HG03280 (cell line): ENCODE measurements at regions not wholly inside any gene's neighbourhood (a gene's known extent, or its start where the extent isn't known, plus 50 kb on each side); places are given as distances from the start of the nearest gene placed in this dataset.

Experiments used
- ATAC-seq: cut with Tn5 transposase; IDR thresholded peaks from one replicate; pipeline ENCODE4 v1.9.1; 2021; ENCODE audit warnings: mild to moderate bottlenecking, moderate library complexity; ENCODE audit not compliant: unreplicated experiment

DNA sequence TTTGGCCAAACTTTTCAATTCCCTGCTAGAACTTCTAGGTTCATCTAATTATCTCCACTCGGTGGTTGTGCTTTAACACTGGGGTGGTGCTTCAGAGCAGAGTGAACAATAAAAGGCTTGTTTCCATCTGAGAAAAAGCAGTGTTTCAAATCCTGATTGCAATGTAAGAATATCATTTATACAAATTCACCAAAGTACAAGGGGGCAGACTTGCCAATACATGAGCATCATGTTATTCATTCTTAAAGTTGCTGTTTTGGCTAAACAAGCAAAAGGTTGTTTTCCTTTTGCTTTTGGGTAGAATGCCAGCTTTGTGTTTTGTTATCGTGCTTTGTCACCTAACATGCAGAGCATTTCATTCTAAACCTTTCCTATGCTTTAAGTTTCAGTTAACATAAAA lies 78.5 kb upstream of the UBAC2 start:
- ATAC-seq, result no peak

DNA sequence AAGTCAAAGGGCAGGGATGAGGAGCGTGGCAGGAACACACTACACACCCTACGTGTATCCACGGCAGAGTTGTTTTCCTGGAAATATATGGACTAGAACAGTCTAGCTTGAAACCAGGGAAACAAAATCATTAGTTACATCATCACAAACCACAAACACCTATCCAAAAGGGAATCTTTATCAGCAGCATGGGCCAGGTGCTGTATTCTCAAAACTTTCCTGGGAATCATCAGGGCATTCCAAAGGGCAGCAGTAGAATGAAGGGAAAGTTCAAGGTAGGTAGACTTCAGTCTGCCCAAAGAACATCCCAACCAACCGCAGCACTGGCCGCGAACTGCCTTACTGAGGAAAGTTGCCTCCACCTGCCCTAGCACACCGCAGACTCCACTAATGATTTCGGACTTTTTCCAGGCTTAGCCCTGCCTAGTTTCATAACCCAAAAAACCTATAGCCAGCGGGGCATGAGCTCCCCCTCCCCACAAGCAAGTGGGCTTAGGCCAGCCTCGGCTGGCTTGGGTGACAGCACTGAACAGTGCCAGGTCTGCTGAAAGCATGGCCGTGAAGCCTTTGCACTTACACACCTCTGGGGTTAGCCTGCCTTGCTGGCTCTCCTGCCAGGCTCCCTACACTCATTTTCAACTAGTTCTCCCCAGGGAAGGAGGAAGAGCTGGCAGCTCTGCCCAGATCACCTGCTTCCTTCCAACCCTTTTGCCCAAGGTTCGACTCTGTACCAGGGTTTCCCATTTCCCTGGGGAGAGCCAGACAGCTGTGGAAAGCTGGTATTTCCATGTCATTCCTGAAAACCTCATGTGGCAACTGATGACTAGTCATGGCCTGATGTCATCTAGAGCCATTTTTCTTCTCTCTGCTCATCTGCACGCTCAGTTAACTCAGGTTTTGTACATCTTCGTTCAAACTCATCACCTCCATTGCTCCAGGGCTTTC lies 77.3 kb upstream of the UBAC2 start:
- ATAC-seq, result no peak

DNA sequence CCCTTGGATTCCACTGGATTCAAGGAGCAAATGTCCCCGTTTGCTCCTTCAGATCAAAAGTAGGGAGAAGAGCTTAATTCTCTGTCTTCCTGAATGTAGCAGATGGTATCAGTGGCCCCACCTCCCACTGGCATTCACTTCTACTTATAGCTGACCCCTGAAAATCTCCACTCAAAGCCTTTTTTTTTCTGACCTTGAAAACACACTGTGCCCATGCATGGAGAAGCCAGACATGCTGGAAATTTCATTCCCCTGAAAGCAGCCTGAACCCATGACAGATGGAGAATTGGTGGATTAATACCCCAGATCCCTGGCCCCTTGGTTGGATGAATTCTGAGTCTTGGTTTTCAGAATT lies 76.6 kb upstream of the UBAC2 start:
- ATAC-seq, result no peak

DNA sequence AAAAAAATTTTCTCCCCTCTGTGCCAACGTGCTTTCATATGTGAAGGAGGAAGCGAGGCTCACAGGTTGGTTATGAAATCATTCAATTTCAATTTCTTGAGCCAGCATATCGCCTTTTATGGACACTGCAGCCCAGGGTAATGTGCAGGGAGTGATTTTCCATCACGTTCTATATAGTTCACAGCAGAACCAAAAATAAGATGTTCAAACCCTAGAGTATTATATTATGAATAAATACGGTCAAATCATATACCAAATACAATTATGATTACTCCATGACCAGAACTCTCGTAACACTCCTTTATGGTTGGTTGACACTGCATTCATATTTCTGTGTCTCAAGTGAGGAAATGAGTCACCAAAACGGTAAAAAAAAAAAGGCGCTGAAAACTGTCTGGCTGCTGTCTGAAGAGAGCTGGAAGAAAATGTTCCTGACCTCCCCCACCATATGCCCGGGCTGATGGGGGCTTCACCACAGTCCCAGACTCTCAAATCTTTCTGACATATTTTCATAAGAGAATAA lies 75.8 kb upstream of the UBAC2 start:
- ATAC-seq, result peak; percentile 63

DNA sequence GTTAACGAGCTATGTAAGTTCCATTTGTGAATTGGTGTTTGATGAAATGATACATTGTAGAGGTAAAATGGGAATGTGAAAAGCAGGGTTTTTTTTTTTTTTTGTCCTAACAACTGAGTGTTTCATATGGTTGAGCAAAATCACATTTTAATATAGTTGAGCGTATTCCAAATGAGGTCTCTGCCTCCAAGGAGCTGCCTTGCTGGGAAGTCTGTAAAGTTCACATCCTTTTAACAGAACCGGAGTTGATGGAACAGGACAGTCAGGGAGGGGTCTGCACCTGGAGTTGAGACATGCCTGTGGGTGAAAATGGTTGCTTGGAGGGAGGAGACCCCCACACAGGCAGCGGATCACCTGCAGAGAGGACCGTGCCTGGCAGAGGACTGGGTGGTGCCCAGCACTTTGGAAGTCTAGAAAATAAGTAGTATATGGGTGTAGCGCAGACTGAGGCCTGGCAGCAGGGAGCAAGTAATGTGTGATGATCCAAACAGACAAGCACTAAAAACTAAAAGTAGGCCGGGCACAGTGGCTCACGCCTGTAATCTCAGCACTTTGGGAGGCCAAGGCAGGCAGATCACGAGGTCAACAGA lies 75.2 kb upstream of the UBAC2 start:
- no peak for ATAC-seq

DNA sequence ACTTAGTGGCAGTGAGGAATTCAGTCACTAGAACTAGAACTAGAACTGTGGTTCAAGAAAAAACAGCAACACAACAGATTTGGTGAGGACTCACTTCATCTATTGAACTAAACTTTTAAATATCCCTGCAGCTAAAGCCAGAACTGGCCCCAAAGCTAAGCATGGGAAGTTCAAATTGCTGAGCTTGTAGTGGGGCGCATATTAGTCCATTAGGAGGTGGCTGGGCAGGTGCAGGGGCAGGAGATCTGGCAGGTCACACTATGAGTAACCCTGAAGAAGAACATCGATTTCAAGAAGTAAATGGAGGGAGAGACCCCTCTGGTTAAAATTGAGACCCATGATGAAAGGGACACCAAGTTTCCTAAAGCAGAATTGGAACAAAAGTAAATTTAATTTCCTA lies 73.8 kb upstream of the UBAC2 start:
- ATAC-seq, result no peak

DNA sequence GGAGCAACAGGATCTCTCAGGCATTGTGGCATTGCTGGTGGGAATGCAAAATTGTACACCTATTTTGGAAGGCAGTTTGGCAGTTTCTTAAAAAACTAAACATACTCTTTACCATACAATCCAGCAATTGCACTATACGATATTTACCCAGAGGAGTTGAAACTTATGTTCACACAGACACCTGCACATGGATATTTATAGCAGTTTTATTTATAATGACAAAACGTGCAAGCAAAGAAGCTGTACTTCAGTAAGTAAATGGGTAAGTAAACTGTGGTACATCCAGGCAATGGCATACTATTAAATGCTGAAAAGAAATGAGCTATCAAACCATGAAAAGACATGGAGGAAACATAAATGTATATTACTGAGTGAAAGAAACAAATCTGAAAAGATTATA lies 71.6 kb upstream of the UBAC2 start:
- ATAC-seq, result no peak

DNA sequence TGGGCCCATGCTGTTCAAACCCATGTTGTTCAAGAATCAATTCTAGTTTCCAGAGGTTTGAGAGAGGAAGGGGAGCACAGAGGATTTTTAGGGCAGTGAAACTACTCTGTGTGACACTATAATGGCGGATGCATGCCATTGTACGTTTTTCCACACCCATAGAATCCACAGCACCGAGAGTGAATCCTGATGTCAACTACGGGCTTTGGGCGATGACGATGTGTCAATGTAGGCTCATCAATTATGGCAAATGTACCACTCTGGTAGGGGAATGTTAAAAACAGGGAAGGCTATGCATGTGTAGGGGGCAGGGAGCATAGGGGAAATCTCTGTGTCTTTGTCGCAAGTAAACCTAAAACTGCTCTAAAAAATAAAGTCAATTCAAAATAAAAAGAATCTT lies 70.7 kb upstream of the UBAC2 start:
- no peak for ATAC-seq

DNA sequence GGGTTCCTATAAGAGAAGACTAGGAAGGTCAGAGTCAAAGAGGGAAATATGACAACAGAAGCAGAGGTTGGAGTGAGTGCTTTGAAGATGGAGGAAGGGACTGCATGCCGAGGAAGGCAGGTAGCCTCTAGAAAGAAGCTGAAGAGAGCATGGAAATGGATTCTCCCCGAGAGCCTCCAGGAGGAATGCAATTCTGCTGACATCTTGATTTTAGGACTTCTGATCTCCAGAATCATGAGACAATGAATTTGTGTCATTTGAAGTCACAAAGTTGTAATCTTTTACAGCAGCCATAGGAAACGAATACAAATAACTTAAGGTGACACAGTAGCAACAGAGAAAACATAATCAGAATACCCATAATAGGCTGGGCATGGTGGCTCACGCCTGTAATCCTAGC lies 69.2 kb upstream of the UBAC2 start:
- no peak for ATAC-seq

DNA sequence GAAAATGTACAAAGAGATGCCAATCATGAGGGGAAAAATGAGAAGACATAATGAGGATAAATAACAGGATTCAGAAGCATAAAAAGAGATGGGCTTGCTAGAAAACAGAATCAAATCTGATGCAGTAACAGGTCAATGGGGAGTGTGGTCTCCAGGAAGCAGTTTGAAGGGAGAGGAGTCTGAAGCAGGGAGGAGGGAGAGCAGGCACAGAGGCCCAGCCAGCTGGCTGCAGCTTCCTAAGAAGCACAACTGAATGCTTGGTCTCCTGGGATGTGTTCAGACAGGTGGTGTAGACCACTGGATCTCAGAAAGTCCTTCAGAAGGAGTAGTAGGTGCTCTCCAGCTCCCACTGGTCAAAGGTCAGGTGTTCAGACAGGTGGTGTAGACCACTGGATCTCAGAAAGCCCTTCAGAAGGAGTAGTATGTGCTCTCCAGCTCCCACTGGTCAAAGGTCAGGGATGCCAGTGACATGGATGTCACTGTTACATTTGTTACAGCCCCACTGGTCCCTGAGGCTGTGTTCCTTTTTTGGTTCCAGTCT lies 68.3 kb upstream of the UBAC2 start:
- ATAC-seq, result no peak

DNA sequence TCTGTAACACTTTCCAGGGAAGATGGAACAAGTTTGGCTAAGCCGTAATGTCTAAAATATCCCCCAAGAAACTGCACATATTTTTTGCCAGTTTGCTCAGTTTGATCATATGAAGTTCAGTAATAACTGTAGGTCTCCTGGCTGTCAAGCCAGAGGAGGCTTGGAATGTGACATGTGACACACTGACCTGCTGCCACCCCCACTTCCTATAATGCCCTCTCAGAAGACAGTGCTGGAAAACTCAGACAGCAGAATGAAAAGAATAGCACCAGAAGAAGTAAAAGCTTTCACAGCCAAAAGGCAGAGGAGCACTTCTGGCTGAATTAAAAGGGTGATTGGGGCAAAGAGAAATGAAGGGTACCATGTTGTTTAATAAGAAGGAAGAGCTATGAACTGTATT lies 67.4 kb upstream of the UBAC2 start:
- ATAC-seq, result no peak

DNA sequence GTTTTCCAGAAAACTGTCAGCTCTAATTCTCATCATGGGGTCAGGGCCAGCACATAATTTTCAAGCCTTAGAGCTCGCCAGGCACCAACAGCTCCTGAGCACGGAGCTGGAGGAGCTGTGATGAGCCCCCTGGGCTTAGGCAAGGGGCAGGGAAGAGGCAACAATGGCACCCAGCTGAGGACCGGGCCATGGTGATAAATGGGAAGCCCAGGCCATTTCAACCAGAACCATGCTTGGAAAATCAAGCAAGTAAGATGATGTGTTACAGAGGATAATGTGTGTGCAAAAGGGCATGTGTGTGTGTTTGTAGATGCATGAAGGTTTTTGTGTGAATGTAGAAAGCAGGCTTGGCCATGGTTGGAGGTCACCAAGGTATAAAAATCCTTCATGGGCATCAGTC lies 66.8 kb upstream of the UBAC2 start:
- no peak for ATAC-seq

DNA sequence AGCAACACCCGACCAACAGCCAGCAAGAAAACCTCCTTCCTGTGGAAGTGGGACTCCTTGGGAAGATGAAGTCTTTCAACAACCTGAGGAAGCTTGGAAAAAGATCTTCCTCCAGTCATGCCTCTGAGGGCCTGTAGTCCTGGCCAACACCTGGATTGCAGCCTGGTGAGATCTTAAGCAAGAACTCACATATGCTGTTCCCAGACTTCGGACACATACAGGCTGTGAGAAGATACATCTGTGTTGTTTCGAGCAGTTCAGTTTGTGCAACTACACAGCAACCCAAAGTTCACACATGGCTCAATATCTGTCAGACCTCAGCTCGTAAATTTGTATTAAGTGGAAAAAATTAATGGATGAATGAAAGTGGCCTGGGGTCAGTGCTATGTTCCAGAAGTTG lies 65.1 kb upstream of the UBAC2 start:
- no peak for ATAC-seq

DNA sequence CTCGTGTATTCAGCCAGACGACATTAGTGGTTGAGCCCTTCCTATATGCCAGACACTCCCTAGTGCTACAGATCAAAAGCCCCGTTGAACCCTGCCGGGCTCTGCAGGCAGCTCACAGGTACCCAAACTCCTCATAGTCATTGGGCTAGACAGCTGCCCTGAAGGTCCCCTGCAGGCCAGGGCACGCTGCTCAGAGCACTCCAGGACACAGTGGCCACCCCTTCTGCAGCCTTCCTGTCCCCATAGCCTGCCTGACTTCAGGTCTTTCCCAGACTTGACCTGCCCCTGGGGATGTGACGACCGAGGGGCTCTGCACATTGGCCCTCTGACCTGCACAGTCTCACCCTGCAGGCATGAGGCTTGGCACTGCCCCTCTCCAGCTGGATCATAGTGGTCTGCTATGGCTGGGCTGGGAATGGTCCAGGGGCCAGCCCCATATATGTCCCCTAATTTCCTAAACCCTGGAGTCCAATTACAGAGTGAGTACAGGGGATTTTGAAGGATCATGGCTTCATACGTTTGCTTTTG lies 64.2 kb upstream of the UBAC2 start:
- ATAC-seq, result no peak

DNA sequence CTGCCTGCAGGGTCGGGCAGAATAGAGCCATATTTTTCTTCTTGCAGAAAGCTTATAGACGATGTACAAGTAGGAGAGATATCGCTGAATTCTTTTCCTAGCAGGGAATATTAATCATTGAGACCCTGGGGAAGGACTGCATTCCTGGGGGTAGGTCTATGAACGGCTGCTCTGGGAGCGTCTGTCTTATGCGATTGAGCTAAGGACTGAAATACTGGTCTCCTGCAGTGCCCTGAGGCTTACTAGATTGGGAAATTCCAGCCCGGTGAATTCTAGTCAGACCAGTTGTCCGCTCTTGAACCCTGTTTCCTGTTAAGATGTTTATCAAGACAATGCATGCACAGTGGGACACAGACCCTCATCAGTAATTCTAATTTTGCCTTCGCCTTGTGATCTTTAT lies 59.8 kb upstream of the UBAC2 start:
- ATAC-seq, result no peak

DNA sequence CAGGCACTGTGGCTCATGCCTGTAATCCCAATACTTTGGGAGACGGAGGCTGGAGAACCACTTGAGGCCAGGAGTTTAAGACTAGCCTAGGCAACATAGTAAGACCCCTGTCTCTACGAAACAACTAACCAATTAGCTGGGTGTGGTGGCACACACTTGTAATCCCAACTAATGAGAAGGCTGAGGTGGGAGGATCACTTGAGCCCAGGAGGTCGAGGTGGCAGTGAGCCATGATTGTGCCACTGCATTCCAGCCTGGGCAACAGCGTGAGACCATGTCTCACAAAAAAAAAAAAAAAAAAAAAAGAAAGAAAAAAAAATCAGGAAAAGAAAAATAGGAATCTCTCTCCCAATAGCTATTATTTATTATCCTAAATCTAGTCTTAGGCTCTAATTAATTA lies 56.8 kb upstream of the UBAC2 start:
- ATAC-seq, result no peak

DNA sequence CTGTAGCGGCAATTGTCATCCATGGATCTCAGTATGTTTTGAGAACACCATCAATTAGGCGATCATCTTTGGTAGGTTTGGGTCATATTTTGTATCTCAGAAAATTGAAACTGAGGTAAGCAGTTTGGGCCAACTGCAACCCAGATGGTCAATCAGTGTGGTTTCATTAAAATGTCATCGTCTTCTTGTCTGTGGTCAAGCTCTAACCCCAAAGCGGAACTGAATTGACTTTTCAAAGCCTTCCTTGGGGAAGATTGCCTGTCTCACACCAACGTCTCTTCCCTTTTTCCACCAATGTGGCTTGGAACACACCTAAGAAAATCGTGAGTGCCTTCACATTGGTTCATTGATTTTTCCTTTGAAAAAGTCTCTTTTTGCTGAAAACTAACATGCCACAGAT lies 56.3 kb upstream of the UBAC2 start:
- ATAC-seq, result no peak

DNA sequence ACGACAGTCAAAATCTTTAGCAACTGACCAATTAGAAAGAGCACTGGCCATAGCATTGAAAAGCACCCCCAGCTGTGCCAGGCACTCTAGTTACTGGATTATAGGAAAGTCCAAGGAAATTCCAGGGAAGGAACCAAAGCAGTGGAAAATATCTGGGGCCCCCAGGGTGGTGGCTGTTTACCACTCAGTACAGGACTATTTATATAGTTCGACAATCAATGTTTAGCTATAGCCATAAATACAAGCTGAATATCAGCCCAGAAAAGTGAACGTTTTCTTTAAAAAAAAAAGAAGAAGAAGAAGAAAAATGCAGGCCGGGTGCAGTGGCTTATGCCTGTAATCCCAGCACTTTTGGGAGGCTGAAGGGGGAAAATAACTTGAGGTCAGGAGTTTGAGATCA lies 55.2 kb upstream of the UBAC2 start:
- no peak for ATAC-seq

DNA sequence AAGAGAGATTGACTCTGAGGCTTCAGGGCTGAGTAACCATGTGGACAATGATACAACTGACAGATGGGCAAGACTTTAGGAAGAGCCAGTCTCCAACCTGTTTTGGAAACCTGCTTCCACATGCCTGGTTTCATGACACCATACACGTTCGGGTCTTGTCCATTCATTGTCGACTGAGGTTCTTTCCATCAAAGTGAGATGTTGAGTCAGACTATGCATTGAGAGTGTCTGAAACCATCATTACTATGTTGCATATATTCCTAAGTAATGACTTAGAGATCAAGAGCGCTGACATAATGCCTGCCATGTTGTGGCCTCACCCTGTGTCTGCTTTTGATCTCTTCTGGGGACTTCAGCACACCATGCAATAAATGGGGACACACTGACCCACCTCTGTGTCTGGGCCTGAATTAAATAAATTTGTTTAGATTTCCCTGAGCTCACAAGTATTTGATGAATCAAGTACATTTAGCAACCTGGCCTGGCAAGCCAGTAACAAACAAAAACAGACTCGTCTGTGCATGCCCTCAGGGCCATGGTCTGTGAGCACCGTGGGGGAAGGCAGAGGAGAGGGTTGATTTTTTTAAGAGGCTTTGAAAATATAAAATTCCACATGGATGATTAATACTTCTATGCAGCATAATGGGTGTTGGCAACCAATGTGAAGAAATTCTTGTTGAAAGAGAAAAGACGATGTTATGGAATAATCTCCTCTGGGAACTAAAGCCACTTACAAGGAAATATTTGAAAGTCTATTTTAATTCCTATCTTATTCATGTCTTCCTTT lies 49.9 kb upstream of the UBAC2 start:
- ATAC-seq, result no peak
